Large intestine (tissue), 3 donors: ENCODE measurements at regions not wholly inside any gene's neighbourhood (a gene's known extent, or its start where the extent isn't known, plus 50 kb on each side); places are given as distances from the start of the nearest gene placed in this dataset.

Source experiments
- DNase-seq, 2 donors: peaks; one replicate each; pipeline versions ENCODE4 v3.0.0 to v3.0.0-alpha.2; 2013
- H3K27ac ChIP-seq: one replicate; pipeline ENCODE4 v1.5.1; 2013; ENCODE audit warnings: low read length
- H3K27me3 ChIP-seq: 2 replicates; pipeline ENCODE4 v1.6.1; 2013; ENCODE audit warnings: low read length; ENCODE audit not compliant: control insufficient read depth, insufficient read depth
- H3K36me3 ChIP-seq: 2 replicates; pipeline ENCODE4 v1.6.1; 2013; ENCODE audit warnings: low read length; ENCODE audit not compliant: control insufficient read depth, insufficient read depth
- H3K4me1 ChIP-seq: one replicate; pipeline ENCODE4 v1.6.1; 2013; ENCODE audit warnings: low read length; ENCODE audit not compliant: control insufficient read depth, insufficient read depth
- H3K4me3 ChIP-seq: one replicate; pipeline ENCODE4 v1.5.1; 2013; ENCODE audit warnings: low read length
- H3K9me3 ChIP-seq: one replicate; pipeline ENCODE4 v1.6.1; 2013; ENCODE audit warnings: mild to moderate bottlenecking, low read depth, low read length, moderate library complexity; ENCODE audit not compliant: control insufficient read depth
- WGBS: methylation state at CpG from one replicate; pipeline ENCODE4 v1.1.5; 2013; ENCODE audit warnings: low lambda C conversion rate; ENCODE audit not compliant: insufficient coverage; 5-methylcytosine and 5-hydroxymethylcytosine counted together

DNA sequence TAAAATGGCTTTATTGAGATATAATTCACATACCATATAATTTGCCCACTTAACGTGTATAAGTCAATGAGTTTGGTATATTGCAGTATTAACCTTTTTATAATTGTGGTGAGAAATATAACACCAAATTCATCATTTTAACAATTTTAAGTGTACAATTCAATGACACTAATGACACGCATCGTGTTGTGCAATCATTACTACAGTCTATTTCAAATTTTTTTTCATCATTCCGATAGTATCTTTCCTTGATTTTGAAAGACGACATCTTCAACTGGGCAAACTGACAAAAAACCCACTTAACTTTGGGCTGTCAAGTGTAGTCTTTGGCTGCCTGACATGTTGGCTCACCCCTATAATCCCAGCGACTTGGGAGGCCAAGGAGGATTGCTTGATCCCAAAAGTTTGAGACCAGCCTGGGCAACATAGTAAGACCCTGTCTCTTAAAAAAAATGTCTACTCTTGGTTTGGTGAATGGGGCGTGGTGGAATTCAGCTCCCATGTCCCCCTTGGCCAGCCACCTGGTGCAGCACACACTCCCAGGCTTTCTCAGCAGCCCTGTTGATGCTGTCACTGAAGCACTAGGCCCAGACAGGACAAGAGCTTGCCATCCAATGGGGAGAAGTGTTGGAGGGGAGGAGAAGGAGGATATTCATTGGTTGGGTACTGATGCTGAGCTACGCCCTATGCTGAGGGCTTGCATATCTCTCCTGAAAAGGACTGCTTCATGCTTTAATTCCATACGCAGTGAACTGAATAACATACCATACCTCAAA is 150.5 kb downstream of the CD83 start:
- DNase-seq: no peak
- Histone ChIP-seq H3K4me3 (no peak overlapping the region), H3K4me1 (no peaks in the 10 kb centered on the region), H3K27ac (no peak overlapping the region), H3K27me3 (no peaks in the 10 kb centered on the region), H3K36me3 (no peaks in the 10 kb centered on the region), H3K9me3 (no peaks in the 10 kb centered on the region)
- WGBS: 100% methylated on average over 2 of the region's 9 CpGs

DNA sequence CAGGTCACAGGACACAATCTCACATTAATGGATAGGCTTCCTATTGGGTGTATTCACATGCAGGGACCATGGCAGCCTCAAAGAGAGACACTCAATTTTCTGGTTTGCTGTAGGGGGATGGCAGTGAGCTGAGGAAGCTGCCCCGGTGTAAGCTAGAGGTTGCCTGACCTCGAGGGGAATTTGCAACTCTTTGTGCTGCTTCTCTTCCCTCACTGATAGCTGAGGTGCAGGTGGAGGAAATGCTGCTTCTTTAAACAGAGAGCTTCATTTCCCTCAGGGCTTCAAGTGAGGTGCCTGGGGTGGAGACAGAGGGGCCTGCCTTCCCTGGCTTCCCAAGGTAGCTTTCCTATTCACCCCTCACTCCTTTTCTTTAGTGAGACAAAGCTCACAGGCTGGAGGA is 151.9 kb downstream of the CD83 start:
- Histone ChIP-seq H3K27me3 (no peaks in the 10 kb centered on the region), H3K4me3 (no peak overlapping the region), H3K9me3 (no peaks in the 10 kb centered on the region), H3K36me3 (no peaks in the 10 kb centered on the region), H3K27ac (no peak overlapping the region), H3K4me1 (no peaks in the 10 kb centered on the region)
- whole genome bisulfite sequencing: no CpG with 5 or more reads among the region's 2 CpGs
- DNase-seq: no peak

- no peak overlapping the region for H3K27ac ChIP-seq
- WGBS: 100% methylated on average over 1 of the region's 5 CpGs
Measured at GRCh38 chr6:14270142-14270893, 152.7 kb downstream of the CD83 start.

GRCh38 chr6:14270925-14271788 is 153.6 kb downstream of the CD83 start:
- no peak overlapping the region for H3K27ac ChIP-seq
- no CpG with 5 or more reads among the region's 11 CpGs for WGBS
- no peaks in the 10 kb centered on the region for H3K4me1 ChIP-seq
- H3K27me3 ChIP-seq: no peaks in the 10 kb centered on the region
- H3K9me3 ChIP-seq: no peaks in the 10 kb centered on the region
- H3K36me3 ChIP-seq: no peaks in the 10 kb centered on the region
- DNase-seq: peak in 1 of 2 donors; percentile 45
- H3K4me3 ChIP-seq: no peak overlapping the region

More at GRCh38 chr6:14270142-14270893, 152.7 kb downstream of the CD83 start:
- H3K4me1 ChIP-seq: no peaks in the 10 kb centered on the region
- no peaks in the 10 kb centered on the region for H3K9me3 ChIP-seq
- H3K27me3 ChIP-seq: no peaks in the 10 kb centered on the region
- H3K4me3 ChIP-seq: no peak overlapping the region
- no peak for DNase-seq
- H3K36me3 ChIP-seq: no peaks in the 10 kb centered on the region

GRCh38 chr6:14271789-14272736 is 154.5 kb downstream of the CD83 start:
- no peak overlapping the region for H3K4me3 ChIP-seq
- DNase-seq: no peak
- H3K9me3 ChIP-seq: no peaks in the 10 kb centered on the region
- H3K27me3 ChIP-seq: no peaks in the 10 kb centered on the region
- H3K27ac ChIP-seq: no peak overlapping the region
- WGBS: 60% methylated on average over 1 of the region's 4 CpGs
- H3K36me3 ChIP-seq: no peaks in the 10 kb centered on the region
- no peaks in the 10 kb centered on the region for H3K4me1 ChIP-seq

DNA sequence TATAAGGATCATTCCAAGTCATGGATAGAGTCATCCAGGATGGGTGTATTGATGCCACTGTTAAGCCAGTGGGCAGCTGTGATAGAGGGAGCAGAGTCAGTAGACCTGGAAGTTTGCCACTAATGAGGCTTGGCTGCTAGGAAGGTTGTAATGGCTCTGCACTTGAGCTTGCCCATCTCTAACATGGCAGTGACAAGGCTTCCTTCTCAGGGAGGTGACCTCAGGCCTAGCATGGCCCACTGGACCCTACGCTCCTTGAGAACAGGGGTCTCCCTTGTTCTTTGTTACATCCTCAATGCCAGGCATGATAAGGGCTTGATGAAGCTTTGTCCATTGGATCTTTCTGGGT is 155.1 kb downstream of the CD83 start:
- Histone ChIP-seq H3K4me1 (no peaks in the 10 kb centered on the region), H3K27ac (no peak overlapping the region), H3K9me3 (no peaks in the 10 kb centered on the region), H3K36me3 (no peaks in the 10 kb centered on the region), H3K4me3 (no peak overlapping the region), H3K27me3 (no peaks in the 10 kb centered on the region)
- DNase-seq: no peak
- WGBS: no CpG with 5 or more reads among the region's 1 CpG

GRCh38 chr6:14273191-14273590 is 155.6 kb downstream of the CD83 start:
- Histone ChIP-seq H3K9me3 (no peaks in the 10 kb centered on the region), H3K4me3 (no peak overlapping the region), H3K36me3 (no peaks in the 10 kb centered on the region), H3K4me1 (no peaks in the 10 kb centered on the region), H3K27ac (no peak overlapping the region), H3K27me3 (no peaks in the 10 kb centered on the region)
- WGBS: no CpG with 5 or more reads among the region's 8 CpGs
- DNase-seq: no peak

- Histone ChIP-seq H3K4me1 (no peaks in the 10 kb centered on the region), H3K9me3 (no peaks in the 10 kb centered on the region), H3K27me3 (no peaks in the 10 kb centered on the region), H3K27ac (no peak overlapping the region), H3K36me3 (no peaks in the 10 kb centered on the region), H3K4me3 (no peak overlapping the region)
- DNase-seq: no peak
- WGBS: 84% methylated on average over 2 of the region's 6 CpGs
Measured at GRCh38 chr6:14274016-14274415, 156.4 kb downstream of the CD83 start.

DNA sequence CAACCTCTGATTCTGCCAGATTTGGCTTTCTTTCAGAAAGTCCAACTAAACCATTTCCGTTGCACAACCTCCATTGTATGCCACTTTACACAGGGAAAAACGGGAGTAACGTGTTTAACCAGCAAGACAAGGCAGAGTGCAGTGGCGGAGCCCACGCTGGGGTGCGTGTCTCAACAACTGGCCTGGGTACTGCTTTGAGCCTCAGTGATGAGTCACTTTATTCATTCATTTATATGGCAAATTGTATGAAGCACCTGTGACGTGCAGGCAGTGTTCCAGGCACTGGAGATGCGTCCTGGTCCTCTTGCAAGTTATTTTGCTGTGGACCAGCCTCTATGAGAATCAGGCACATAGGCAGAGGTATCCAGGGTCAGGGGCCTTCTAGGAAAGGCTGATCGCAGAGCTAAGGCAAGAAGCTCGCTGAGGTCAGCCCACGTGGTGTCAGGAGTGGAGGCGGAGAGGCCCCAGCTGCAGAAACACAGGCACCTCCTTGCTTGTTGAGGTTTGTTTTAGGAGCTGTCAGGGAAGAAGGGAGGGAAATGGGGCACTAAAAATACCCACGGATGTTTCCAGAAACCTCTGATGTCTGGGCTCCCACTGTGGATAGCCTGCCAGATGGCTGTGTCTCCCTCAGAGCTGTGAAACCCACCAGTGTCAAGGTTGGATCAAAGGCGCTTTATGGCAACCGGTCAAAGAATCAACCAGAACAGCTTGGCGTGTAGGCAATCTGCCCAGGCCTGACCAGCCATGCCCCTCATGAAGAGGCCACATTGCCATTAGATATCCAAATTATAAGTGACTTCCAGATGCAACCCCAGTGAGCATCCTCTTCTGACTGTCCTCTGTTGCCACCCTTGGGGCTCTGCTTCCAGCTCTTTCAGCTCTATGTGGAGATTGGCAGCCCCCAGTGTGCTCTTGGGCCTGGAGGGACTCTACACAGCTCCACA is 157.2 kb downstream of the CD83 start:
- no peaks in the 10 kb centered on the region for H3K36me3 ChIP-seq
- H3K4me3 ChIP-seq: no peak overlapping the region
- H3K27ac ChIP-seq: no peak overlapping the region
- no peak for DNase-seq
- no peaks in the 10 kb centered on the region for H3K4me1 ChIP-seq
- H3K27me3 ChIP-seq: no peaks in the 10 kb centered on the region
- WGBS: no CpG with 5 or more reads among the region's 16 CpGs
- H3K9me3 ChIP-seq: peaks cover under 1% of the 10 kb centered on the region
